ENCODE measurements at regions not wholly inside any gene's neighbourhood (a gene's known extent, or its start where the extent isn't known, plus 50 kb on each side); places are given as distances from the start of the nearest gene placed in this dataset.

GRCh38 chr2:158049129-158049855, 52.4 kb upstream of the UPP2 start:
- no peak for DNase-seq (ENCODE audit: low read depth)

- no peak for DNase-seq (ENCODE audit: low read depth)
These were observed 53.3 kb upstream of the UPP2 start for GRCh38 chr2:158048327-158048726.

GRCh38 chr2:158047156-158047611, 54.5 kb upstream of the UPP2 start:
- DNase-seq (ENCODE audit: low read depth) = no peak

- DNase-seq (ENCODE audit: low read depth) = no peak
These were observed 55.4 kb upstream of the UPP2 start for GRCh38 chr2:158046121-158046880.

GRCh38 chr2:158045362-158045761, 56.3 kb upstream of the UPP2 start:
- DNase-seq (ENCODE audit: low read depth) = no peak

GRCh38 chr2:158043181-158043948, 58.3 kb upstream of the UPP2 start:
- DNase-seq (ENCODE audit: low read depth) = no peak

- DNase-seq (ENCODE audit: low read depth) = no peak
These were observed 59.0 kb upstream of the UPP2 start for GRCh38 chr2:158042666-158043065.

GRCh38 chr2:158042245-158042644, 59.4 kb upstream of the UPP2 start:
- no peak for DNase-seq (ENCODE audit: low read depth)

GRCh38 chr2:158041400-158041799, 60.3 kb upstream of the UPP2 start:
- no peak for DNase-seq (ENCODE audit: low read depth)

- DNase-seq (ENCODE audit: low read depth) = no peak
These were observed 62.8 kb upstream of the UPP2 start for GRCh38 chr2:158038901-158039300.

GRCh38 chr2:158034198-158034866, 67.3 kb upstream of the UPP2 start:
- DNase-seq (ENCODE audit: low read depth) = peak; percentile 26

GRCh38 chr2:158031371-158031770, 70.3 kb upstream of the UPP2 start:
- no peak for DNase-seq (ENCODE audit: low read depth)

GRCh38 chr2:158025255-158025996, 76.2 kb upstream of the UPP2 start:
- DNase-seq (ENCODE audit: low read depth) = peak; percentile 80

- no peak for DNase-seq (ENCODE audit: low read depth)
These were observed 77.3 kb upstream of the UPP2 start for GRCh38 chr2:158024288-158024898.

GRCh38 chr2:158022888-158023287, 78.8 kb upstream of the UPP2 start:
- no peak for DNase-seq (ENCODE audit: low read depth)

- DNase-seq (ENCODE audit: low read depth) = no peak
These were observed 80.5 kb upstream of the UPP2 start for GRCh38 chr2:158021226-158021625.

GRCh38 chr2:158015428-158016076, 86.1 kb upstream of the UPP2 start:
- no peak for DNase-seq (ENCODE audit: low read depth)

GRCh38 chr2:158013891-158014290, 87.8 kb upstream of the UPP2 start:
- no peak for DNase-seq (ENCODE audit: low read depth)

- no peak for DNase-seq (ENCODE audit: low read depth)
These were observed 90.5 kb upstream of the UPP2 start for GRCh38 chr2:158011055-158011771.

- no peak for DNase-seq (ENCODE audit: low read depth)
These were observed 92.3 kb upstream of the UPP2 start for GRCh38 chr2:158009399-158009798.
